ENCODE measurements at regions not wholly inside any gene's neighbourhood (a gene's known extent, or its start where the extent isn't known, plus 50 kb on each side); places are given as distances from the start of the nearest gene placed in this dataset.

- Mint-ChIP-seq H3K27me3 (ENCODE audit: low read depth, unreplicated experiment) (no peaks in the 10 kb centered on the region), H3K9me3 (ENCODE audit: unreplicated experiment) (no peaks in the 10 kb centered on the region), H3K4me1 (ENCODE audit: low read depth, unreplicated experiment) (no peaks in the 10 kb centered on the region), H3K4me3 (ENCODE audit: unreplicated experiment) (no peak overlapping the region), H3K36me3 (ENCODE audit: low read depth, unreplicated experiment) (no peaks in the 10 kb centered on the region), H3K27ac (ENCODE audit: unreplicated experiment) (no peak overlapping the region)
- Histone ChIP-seq H3K27me3 (ENCODE audit: insufficient read depth, low read length) (no peaks in the 10 kb centered on the region), H3K4me1 (ENCODE audit: insufficient read depth, low read length) (no peaks in the 10 kb centered on the region), H4K20me1 (ENCODE audit: insufficient read depth, low read length) (no peaks in the 10 kb centered on the region), H3K4me3 (ENCODE audit: insufficient read depth, low read depth, low read length) (no peak overlapping the region), H3K79me2 (ENCODE audit: insufficient read depth, low read length) (no peaks in the 10 kb centered on the region), H3K9ac (ENCODE audit: low read length) (no peak overlapping the region), H3K27ac (ENCODE audit: low read depth, low read length) (no peak overlapping the region), H3K9me3 (ENCODE audit: insufficient read depth, low read depth, low read length) (no peaks in the 10 kb centered on the region), H2AFZ (ENCODE audit: low read depth, low read length) (no peak overlapping the region), H3K4me2 (ENCODE audit: low read length) (no peak overlapping the region), H3K36me3 (ENCODE audit: insufficient read depth, low read length) (no peaks in the 10 kb centered on the region)
- no peak for FAIRE-seq
- no peak for DNase-seq (ENCODE audit: low read depth)
- TF ChIP-seq EZH2 (IDR thresholded peaks at IDR 0.05; ENCODE audit: insufficient read depth, low read length) (no peak), CTCF (IDR thresholded peaks at IDR 0.05; ENCODE audit: insufficient read depth, low read depth, low read length) (no peak)
Observed at GRCh38 chr2:155679647-155680046, 652.9 kb downstream of the NR4A2 start.

GRCh38 chr2:155675920-155676319 lies 656.6 kb downstream of the NR4A2 start:
- H3K4me3 Mint-ChIP-seq (ENCODE audit: unreplicated experiment), result no peak overlapping the region
- DNase-seq (ENCODE audit: low read depth) (no peak), FAIRE-seq (no peak)
- H3K27me3 Mint-ChIP-seq (ENCODE audit: low read depth, unreplicated experiment), result no peaks in the 10 kb centered on the region
- H2AFZ ChIP-seq (ENCODE audit: low read depth, low read length), result no peak overlapping the region
- no peaks in the 10 kb centered on the region for H3K36me3 ChIP-seq (ENCODE audit: insufficient read depth, low read length)
- no peaks in the 10 kb centered on the region for H4K20me1 ChIP-seq (ENCODE audit: insufficient read depth, low read length)
- peaks cover 1% of the 10 kb centered on the region for H3K9me3 Mint-ChIP-seq (ENCODE audit: unreplicated experiment)
- H3K9me3 ChIP-seq (ENCODE audit: insufficient read depth, low read depth, low read length), result no peaks in the 10 kb centered on the region
- TF ChIP-seq CTCF (IDR thresholded peaks at IDR 0.05; ENCODE audit: insufficient read depth, low read depth, low read length) (no peak), EZH2 (IDR thresholded peaks at IDR 0.05; ENCODE audit: insufficient read depth, low read length) (no peak)
- H3K27ac ChIP-seq (ENCODE audit: low read depth, low read length), result no peak overlapping the region
- no peak overlapping the region for H3K27ac Mint-ChIP-seq (ENCODE audit: unreplicated experiment)
- H3K79me2 ChIP-seq (ENCODE audit: insufficient read depth, low read length), result no peaks in the 10 kb centered on the region
- H3K4me1 ChIP-seq (ENCODE audit: insufficient read depth, low read length), result no peaks in the 10 kb centered on the region
- no peak overlapping the region for H3K4me2 ChIP-seq (ENCODE audit: low read length)
- H3K36me3 Mint-ChIP-seq (ENCODE audit: low read depth, unreplicated experiment), result no peaks in the 10 kb centered on the region
- H3K4me3 ChIP-seq (ENCODE audit: insufficient read depth, low read depth, low read length), result no peak overlapping the region
- no peak overlapping the region for H3K9ac ChIP-seq (ENCODE audit: low read length)
- no peaks in the 10 kb centered on the region for H3K27me3 ChIP-seq (ENCODE audit: insufficient read depth, low read length)
- H3K4me1 Mint-ChIP-seq (ENCODE audit: low read depth, unreplicated experiment), result no peaks in the 10 kb centered on the region

GRCh38 chr2:155665704-155666103 lies 666.8 kb downstream of the NR4A2 start:
- H3K27me3 Mint-ChIP-seq (ENCODE audit: low read depth, unreplicated experiment), result no peaks in the 10 kb centered on the region

More at GRCh38 chr2:155665704-155666103, 666.8 kb downstream of the NR4A2 start:
- Histone ChIP-seq H3K9me3 (ENCODE audit: insufficient read depth, low read depth, low read length) (no peaks in the 10 kb centered on the region), H4K20me1 (ENCODE audit: insufficient read depth, low read length) (no peaks in the 10 kb centered on the region), H3K27ac (ENCODE audit: low read depth, low read length) (no peak overlapping the region), H3K4me2 (ENCODE audit: low read length) (no peak overlapping the region), H3K4me1 (ENCODE audit: insufficient read depth, low read length) (no peaks in the 10 kb centered on the region), H3K79me2 (ENCODE audit: insufficient read depth, low read length) (no peaks in the 10 kb centered on the region), H3K9ac (ENCODE audit: low read length) (no peak overlapping the region), H3K4me3 (ENCODE audit: insufficient read depth, low read depth, low read length) (no peak overlapping the region), H2AFZ (ENCODE audit: low read depth, low read length) (no peak overlapping the region), H3K36me3 (ENCODE audit: insufficient read depth, low read length) (no peaks in the 10 kb centered on the region), H3K27me3 (ENCODE audit: insufficient read depth, low read length) (no peaks in the 10 kb centered on the region)
- Mint-ChIP-seq H3K4me3 (ENCODE audit: unreplicated experiment) (no peak overlapping the region), H3K27ac (ENCODE audit: unreplicated experiment) (no peak overlapping the region), H3K9me3 (ENCODE audit: unreplicated experiment) (no peaks in the 10 kb centered on the region), H3K4me1 (ENCODE audit: low read depth, unreplicated experiment) (no peaks in the 10 kb centered on the region), H3K36me3 (ENCODE audit: low read depth, unreplicated experiment) (no peaks in the 10 kb centered on the region)
- FAIRE-seq (no peak), DNase-seq (ENCODE audit: low read depth) (no peak)
- TF ChIP-seq CTCF (IDR thresholded peaks at IDR 0.05; ENCODE audit: insufficient read depth, low read depth, low read length) (no peak), EZH2 (IDR thresholded peaks at IDR 0.05; ENCODE audit: insufficient read depth, low read length) (no peak)

Measured in astrocyte (in vitro differentiated cells and primary cell).